ENCODE measurements at regions not wholly inside any gene's neighbourhood (a gene's known extent, or its start where the extent isn't known, plus 50 kb on each side); places are given as distances from the start of the nearest gene placed in this dataset.

GRCh38 chr5:3122216-3122615 lies 370.7 kb upstream of the IRX2 start:
- no peak for TF ChIP-seq POLR2A (IDR thresholded peaks at IDR 0.05)
- TF ChIP-seq, protein P1, sequence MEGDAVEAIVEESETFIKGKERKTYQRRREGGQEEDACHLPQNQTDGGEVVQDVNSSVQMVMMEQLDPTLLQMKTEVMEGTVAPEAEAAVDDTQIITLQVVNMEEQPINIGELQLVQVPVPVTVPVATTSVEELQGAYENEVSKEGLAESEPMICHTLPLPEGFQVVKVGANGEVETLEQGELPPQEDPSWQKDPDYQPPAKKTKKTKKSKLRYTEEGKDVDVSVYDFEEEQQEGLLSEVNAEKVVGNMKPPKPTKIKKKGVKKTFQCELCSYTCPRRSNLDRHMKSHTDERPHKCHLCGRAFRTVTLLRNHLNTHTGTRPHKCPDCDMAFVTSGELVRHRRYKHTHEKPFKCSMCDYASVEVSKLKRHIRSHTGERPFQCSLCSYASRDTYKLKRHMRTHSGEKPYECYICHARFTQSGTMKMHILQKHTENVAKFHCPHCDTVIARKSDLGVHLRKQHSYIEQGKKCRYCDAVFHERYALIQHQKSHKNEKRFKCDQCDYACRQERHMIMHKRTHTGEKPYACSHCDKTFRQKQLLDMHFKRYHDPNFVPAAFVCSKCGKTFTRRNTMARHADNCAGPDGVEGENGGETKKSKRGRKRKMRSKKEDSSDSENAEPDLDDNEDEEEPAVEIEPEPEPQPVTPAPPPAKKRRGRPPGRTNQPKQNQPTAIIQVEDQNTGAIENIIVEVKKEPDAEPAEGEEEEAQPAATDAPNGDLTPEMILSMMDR (IDR thresholded peaks at IDR 0.05), result no peak
